ENCODE measurements at regions not wholly inside any gene's neighbourhood (a gene's known extent, or its start where the extent isn't known, plus 50 kb on each side); places are given as distances from the start of the nearest gene placed in this dataset.

DNA sequence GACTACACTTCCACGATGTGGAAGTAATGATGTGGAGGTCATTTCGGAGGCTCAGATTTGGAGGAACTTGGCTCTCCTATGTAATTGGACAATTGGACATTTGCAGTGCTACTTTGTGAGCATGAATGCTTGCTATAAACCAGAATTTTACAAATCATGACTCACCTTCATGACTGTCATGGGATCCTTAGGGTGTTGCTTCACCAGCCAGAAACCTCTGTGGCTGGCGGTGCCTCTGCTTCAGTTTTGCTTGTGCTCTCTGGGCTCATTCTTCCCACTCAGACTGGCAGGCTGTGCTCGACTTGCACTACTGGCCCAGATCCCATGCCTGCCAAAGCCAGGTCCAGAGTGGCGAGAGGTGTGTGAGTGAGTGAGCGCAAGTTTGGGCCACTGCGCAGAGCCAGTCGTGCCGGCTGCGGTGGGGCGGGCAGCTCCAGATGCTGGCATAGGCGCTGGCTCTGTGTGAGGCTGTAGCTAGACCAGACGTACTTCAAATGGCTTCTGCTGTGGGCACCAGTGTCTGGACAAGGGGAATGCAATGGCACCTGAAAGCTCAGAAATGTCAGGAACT, 387.8 kb downstream of the AEBP2 start:
- TF ChIP-seq, protein P1, sequence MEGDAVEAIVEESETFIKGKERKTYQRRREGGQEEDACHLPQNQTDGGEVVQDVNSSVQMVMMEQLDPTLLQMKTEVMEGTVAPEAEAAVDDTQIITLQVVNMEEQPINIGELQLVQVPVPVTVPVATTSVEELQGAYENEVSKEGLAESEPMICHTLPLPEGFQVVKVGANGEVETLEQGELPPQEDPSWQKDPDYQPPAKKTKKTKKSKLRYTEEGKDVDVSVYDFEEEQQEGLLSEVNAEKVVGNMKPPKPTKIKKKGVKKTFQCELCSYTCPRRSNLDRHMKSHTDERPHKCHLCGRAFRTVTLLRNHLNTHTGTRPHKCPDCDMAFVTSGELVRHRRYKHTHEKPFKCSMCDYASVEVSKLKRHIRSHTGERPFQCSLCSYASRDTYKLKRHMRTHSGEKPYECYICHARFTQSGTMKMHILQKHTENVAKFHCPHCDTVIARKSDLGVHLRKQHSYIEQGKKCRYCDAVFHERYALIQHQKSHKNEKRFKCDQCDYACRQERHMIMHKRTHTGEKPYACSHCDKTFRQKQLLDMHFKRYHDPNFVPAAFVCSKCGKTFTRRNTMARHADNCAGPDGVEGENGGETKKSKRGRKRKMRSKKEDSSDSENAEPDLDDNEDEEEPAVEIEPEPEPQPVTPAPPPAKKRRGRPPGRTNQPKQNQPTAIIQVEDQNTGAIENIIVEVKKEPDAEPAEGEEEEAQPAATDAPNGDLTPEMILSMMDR (conservative IDR thresholded peaks at IDR 0.05 in 1 of 2, IDR thresholded peaks at IDR 0.05 in 1 of 2; ENCODE audit: low read depth in 1 of 2, low read length in 2 of 2) = no peak
- no peak for TF ChIP-seq EZH2 (IDR thresholded peaks at IDR 0.05; ENCODE audit: low read length, missing control alignments)

All from fibroblast of lung (primary cell).